OCI-LY1 (cell line): ENCODE measurements at regions not wholly inside any gene's neighbourhood (a gene's known extent, or its start where the extent isn't known, plus 50 kb on each side); places are given as distances from the start of the nearest gene placed in this dataset.
"Not testable (repeated sequence)": the region's sequence is repeated elsewhere in the genome, so short reads cannot be mapped to it uniquely, and the experiment has no call there.

ENCODE experiments used
- CTCF ChIP-seq: fragments of 200-600 bp; sonication (generic), shearing (Covaris generic); IDR thresholded peaks from 2 replicates; pipeline ENCODE4 v1.5.1; 2017; ENCODE audit warnings: mild to moderate bottlenecking, antibody characterized with exemption, low read length, moderate library complexity, mixed read lengths
- EZH2 ChIP-seq: fragments of 200-600 bp; sonication (generic), shearing (Covaris generic); IDR thresholded peaks from 2 replicates; pipeline ENCODE4 v1.8.0; 2017; ENCODE audit warnings: borderline replicate concordance, mixed run types, mild to moderate bottlenecking, antibody characterized with exemption, low read length, moderate library complexity, mixed read lengths

DNA sequence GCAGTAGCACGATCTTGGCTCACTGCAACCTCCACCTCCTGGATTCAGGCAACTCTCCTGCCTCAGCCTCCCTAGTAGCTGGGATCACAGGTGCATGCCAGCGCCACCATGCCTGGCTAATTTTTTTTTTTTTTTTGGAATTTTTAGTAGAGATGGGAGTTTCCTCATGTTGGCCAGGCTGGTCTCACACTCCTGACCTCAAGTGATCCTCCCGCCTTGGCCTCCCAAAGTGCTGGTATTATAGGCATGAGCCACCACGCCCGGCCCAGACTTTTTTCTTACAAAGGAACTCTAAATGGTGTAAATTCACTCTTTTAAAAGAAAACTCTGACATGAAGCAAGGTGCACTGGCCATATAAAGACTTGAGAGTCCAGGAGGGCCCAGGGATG, 51.7 kb upstream of the USP6NL start:
- TF ChIP-seq CTCF, EZH2: not testable (repeated sequence)
